A673 (cell line): ENCODE measurements at regions not wholly inside any gene's neighbourhood (a gene's known extent, or its start where the extent isn't known, plus 50 kb on each side); places are given as distances from the start of the nearest gene placed in this dataset.

ENCODE experiments used
- BruUV-seq: library from RNA; stranded (reverse); fragments of 400-500 nt; replicated peaks from 2 replicates; lab custom pipeline; 2021; lab: Mats Ljungman, UMichigan
- CTCF ChIA-PET: fragments of 300-600 bp; sonication (Branson Sonifier 250); formaldehyde crosslinking; loops from one replicate; lab custom pipeline; 2022; ENCODE audit warnings: antibody characterized with exemption; lab: Charles Lee
- POLR2A ChIA-PET: fragments of 300-600 bp; sonication (Branson Sonifier 250); formaldehyde crosslinking; loops from one replicate; lab custom pipeline; 2022; ENCODE audit warnings: antibody characterized with exemption; ENCODE audit not compliant: low non-redundant PET; lab: Charles Lee
- DNase-seq: peaks from one replicate; pipeline ENCODE4 v3.0.0-alpha.2; 2015; ENCODE audit warnings: low spot score
- H3K27ac ChIP-seq: fragments of 200-600 bp; sonication (generic); 2 replicates; pipeline ENCODE4 v1.5.1; 2016; ENCODE audit warnings: mixed run types, low read depth, mild to moderate bottlenecking, mixed read lengths, antibody characterized with exemption, low read length; ENCODE audit not compliant: poor library complexity, severe bottlenecking
- H3K27me3 ChIP-seq: fragments of 200-600 bp; sonication (generic); replicated peaks from 2 replicates; pipeline ENCODE4 v1.6.1; 2017; ENCODE audit warnings: mixed run types, low read depth, mild to moderate bottlenecking, mixed read lengths, antibody characterized with exemption, low read length; ENCODE audit not compliant: insufficient read depth, poor library complexity
- H3K36me3 ChIP-seq: fragments of 200-600 bp; sonication (generic); 2 replicates; pipeline ENCODE4 v1.6.1; 2016; ENCODE audit warnings: mixed run types, mild to moderate bottlenecking, mixed read lengths, antibody characterized with exemption, low read length; ENCODE audit not compliant: insufficient read depth, poor library complexity, severe bottlenecking
- H3K4me1 ChIP-seq: fragments of 200-600 bp; sonication (generic); 2 replicates; pipeline ENCODE4 v1.6.1; 2017; ENCODE audit warnings: mixed run types, mild to moderate bottlenecking, mixed read lengths, antibody characterized with exemption, low read length; ENCODE audit not compliant: insufficient read depth, poor library complexity, severe bottlenecking
- H3K4me3 ChIP-seq: fragments of 200-600 bp; sonication (generic); 2 replicates; pipeline ENCODE4 v1.5.1; 2016; ENCODE audit warnings: low read depth, mixed run types, mild to moderate bottlenecking, mixed read lengths, low read length; ENCODE audit not compliant: poor library complexity, severe bottlenecking
- H3K9me3 ChIP-seq: fragments of 200-600 bp; sonication (generic); 2 replicates; pipeline ENCODE4 v1.6.1; 2016; ENCODE audit warnings: mixed run types, low read depth, mild to moderate bottlenecking, mixed read lengths, antibody characterized with exemption, low read length; ENCODE audit not compliant: poor library complexity, severe bottlenecking
- EZH2 ChIP-seq: fragments of 200-600 bp; sonication (generic); IDR thresholded peaks from 2 replicates; pipeline ENCODE4 v1.6.1; 2017; ENCODE audit warnings: borderline replicate concordance, low read depth, mild to moderate bottlenecking, mixed read lengths, antibody characterized with exemption, low read length; ENCODE audit not compliant: poor library complexity, severe bottlenecking
- intact Hi-C: fragments of 100-400 bp; cut with micrococcal nuclease; formaldehyde crosslinking; loops from one replicate; pipeline ENCODE4 v1.10.0; 2022; ENCODE audit not compliant: unreplicated experiment
- TF ChIP-seq, protein P1 (sequence below): fragments of 300-800, 200-600 bp; sonication (generic); conservative IDR thresholded peaks from 2 replicates; pipeline ENCODE4 v1.5.1; 2017; ENCODE audit warnings: low read depth, mild to moderate bottlenecking, antibody characterized with exemption, low read length, moderate library complexity, mixed read lengths

DNA sequence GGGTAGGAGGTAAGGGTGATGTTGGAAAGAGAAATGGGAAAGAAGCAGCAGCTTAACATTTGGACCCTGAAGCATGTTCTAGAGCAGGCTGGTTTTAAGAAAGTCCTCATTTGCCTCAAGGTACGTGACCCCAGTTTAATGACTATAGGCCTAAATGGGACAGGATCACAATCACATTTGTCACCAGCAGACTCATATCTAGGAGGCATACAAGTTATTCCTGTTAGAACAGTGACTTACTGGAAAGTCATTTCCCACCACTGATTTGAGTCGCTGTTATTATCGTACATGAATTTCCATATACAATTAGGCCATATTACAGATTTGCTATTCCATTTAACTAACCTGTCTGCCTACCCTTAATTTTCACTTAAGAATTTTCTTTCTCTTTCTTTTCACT lies 326.1 kb downstream of the DAD1 start:
- ChIA-PET POLR2A (no interaction called here), CTCF (no interaction called here)
- Histone ChIP-seq H3K9me3 (no peaks in the 10 kb centered on the region), H3K27me3 (no peaks in the 10 kb centered on the region), H3K4me3 (no peak overlapping the region), H3K4me1 (peaks cover 7% of the 10 kb centered on the region), H3K36me3 (no peaks in the 10 kb centered on the region), H3K27ac (no peak overlapping the region)
- intact Hi-C loops, result no loop called here
- no peak for TF ChIP-seq EZH2
- TF ChIP-seq, protein P1, sequence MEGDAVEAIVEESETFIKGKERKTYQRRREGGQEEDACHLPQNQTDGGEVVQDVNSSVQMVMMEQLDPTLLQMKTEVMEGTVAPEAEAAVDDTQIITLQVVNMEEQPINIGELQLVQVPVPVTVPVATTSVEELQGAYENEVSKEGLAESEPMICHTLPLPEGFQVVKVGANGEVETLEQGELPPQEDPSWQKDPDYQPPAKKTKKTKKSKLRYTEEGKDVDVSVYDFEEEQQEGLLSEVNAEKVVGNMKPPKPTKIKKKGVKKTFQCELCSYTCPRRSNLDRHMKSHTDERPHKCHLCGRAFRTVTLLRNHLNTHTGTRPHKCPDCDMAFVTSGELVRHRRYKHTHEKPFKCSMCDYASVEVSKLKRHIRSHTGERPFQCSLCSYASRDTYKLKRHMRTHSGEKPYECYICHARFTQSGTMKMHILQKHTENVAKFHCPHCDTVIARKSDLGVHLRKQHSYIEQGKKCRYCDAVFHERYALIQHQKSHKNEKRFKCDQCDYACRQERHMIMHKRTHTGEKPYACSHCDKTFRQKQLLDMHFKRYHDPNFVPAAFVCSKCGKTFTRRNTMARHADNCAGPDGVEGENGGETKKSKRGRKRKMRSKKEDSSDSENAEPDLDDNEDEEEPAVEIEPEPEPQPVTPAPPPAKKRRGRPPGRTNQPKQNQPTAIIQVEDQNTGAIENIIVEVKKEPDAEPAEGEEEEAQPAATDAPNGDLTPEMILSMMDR, result no peak
- BruUV-seq, result no TSS peak
- no peak for DNase-seq

DNA sequence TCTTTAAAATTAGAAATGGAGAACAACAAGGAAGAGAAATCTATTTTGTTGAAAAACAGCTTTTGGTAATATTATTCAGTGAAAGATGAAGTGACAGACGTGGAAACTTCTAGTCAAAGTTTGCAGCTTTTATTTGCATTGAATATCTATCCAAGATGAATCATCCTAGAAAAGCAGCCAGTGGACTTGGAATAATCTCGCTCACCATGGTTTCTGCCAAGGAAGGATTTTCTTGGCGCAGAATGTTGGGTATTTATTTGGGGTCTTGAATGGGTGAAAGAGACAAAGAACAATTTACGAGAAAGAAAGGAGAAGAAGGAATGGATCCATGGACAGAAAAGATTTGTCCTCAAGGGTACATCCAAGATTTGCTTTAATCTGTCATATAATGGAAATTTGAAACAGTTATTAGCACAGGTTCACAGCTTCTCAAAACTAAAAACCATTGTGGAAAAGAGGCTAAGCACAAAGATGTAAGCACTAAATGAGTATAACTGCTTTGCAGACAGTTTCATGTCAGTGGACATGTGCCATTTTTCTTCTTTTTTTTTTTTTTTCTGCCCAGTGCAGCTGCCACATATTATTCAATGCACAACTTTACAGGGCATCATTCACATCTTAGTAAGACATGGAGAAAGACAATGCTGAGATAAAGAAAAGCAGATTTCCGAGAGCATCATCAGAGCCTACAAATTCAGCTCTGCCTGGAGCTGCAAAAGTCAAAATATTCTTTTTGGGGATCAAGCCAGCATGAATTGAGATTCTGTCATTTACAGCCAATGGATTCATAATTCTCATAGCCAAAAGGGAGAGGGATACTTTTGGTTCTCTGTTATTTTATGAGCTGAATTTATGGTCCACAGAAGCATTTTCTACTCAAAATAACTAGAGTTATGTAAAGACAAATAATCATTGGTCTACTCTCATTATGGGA lies 333.7 kb downstream of the DAD1 start:
- intact Hi-C loops, result no loop called here
- no peaks in the 10 kb centered on the region for H3K27me3 ChIP-seq
- CTCF ChIA-PET, result interaction anchor here (0.7 kb wide), 1 partner anchor 544 kb away, joined by 5 read pairs; no protein-coding TSS in a partner anchor
- POLR2A ChIA-PET, result no interaction called here
- no peak overlapping the region for H3K27ac ChIP-seq
- H3K4me1 ChIP-seq, result no peaks in the 10 kb centered on the region
- H3K36me3 ChIP-seq, result no peaks in the 10 kb centered on the region
- BruUV-seq, result no TSS peak
- no peak for DNase-seq
- TF ChIP-seq EZH2, result no peak
- TF ChIP-seq, protein P1, result no peak
- no peaks in the 10 kb centered on the region for H3K9me3 ChIP-seq
- no peak overlapping the region for H3K4me3 ChIP-seq

GRCh38 chr14:22252686-22253085 lies 336.3 kb downstream of the DAD1 start:
- TF ChIP-seq, protein P1, result no peak
- TF ChIP-seq EZH2, result no peak
- POLR2A ChIA-PET, result no interaction called here
- no peak overlapping the region for H3K27ac ChIP-seq
- H3K27me3 ChIP-seq, result no peaks in the 10 kb centered on the region
- intact Hi-C loops, result no loop called here
- CTCF ChIA-PET, result no interaction called here
- no TSS peak for BruUV-seq
- H3K36me3 ChIP-seq, result no peaks in the 10 kb centered on the region
- DNase-seq, result no peak
- no peaks in the 10 kb centered on the region for H3K9me3 ChIP-seq
- H3K4me1 ChIP-seq, result no peaks in the 10 kb centered on the region
- no peak overlapping the region for H3K4me3 ChIP-seq
